Fibroblast of the aortic adventitia (primary cell): ENCODE measurements at regions not wholly inside any gene's neighbourhood (a gene's known extent, or its start where the extent isn't known, plus 50 kb on each side); places are given as distances from the start of the nearest gene placed in this dataset.

ENCODE experiments used
- DNase-seq: peaks from one replicate; pipeline ENCODE4 v3.0.0-alpha.2; 2010; ENCODE audit warnings: low read depth
- H3K4me3 ChIP-seq: 2 replicates; pipeline ENCODE4 v1.5.1; 2011; ENCODE audit warnings: low read depth, mild to moderate bottlenecking, control low read depth, low read length, moderate library complexity
- CTCF ChIP-seq: IDR thresholded peaks from 2 replicates; pipeline ENCODE4 v1.5.1; 2011; ENCODE audit warnings: mild to moderate bottlenecking, low read length, control low read depth, inconsistent platforms; ENCODE audit not compliant: insufficient read depth

- TF ChIP-seq CTCF, result no peak
- H3K4me3 ChIP-seq, result no peak overlapping the region
- no peak for DNase-seq
Observed at GRCh38 chrX:129058405-129058804, 464.9 kb downstream of the SMARCA1 start.

DNA sequence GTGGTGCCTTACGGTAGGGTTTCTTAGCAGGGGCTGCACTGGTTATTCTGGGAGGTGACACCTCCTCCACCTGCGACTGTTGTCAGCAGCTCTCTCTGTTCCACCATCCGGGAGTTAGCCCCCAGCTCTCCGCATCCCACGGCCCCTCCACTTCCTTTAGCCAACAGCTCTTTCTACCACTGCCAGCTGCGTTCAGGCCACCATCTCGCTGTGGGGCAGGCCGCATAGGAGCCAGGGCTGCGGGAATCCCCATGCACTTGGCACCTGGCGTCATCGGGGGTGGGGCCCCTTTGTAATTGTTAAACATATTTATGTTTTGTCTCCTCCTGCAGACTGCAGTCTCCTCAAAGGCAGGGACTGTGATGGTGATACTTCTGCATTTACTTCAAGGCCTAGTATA, 480.2 kb downstream of the SMARCA1 start:
- DNase-seq, result no peak
- no peak for TF ChIP-seq CTCF

GRCh38 chrX:129041319-129041718, 482.0 kb downstream of the SMARCA1 start:
- no peak for TF ChIP-seq CTCF
- H3K4me3 ChIP-seq, result no peak overlapping the region
- no peak for DNase-seq

More for the DNA sequence above, 480.2 kb downstream of the SMARCA1 start:
- H3K4me3 ChIP-seq, result no peak overlapping the region

- H3K4me3 ChIP-seq, result no peak overlapping the region
- no peak for TF ChIP-seq CTCF
- DNase-seq, result no peak
Observed at GRCh38 chrX:129040124-129040523, 483.2 kb downstream of the SMARCA1 start.

GRCh38 chrX:129039176-129039575, 484.1 kb downstream of the SMARCA1 start:
- no peak for DNase-seq
- no peak for TF ChIP-seq CTCF
- no peak overlapping the region for H3K4me3 ChIP-seq

DNA sequence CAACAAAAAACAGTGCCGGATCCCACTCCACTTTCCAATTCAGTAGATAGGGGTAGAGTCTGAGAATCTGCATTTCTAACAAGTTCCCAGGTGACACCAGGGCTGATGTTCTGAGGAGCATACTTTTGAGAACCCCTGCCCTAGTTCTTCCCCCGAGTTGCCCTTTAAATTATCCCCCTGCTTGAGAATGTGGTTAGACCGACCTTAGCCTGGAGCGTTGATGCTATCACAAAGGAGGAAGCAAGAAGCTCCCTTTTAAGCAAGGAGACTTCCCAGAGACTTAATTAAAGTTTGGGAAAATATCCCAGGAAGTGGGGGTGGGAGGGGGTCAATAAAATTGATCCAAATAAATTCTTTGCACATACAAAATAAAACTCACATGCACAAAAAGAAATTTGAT, 485.9 kb downstream of the SMARCA1 start:
- no peak for DNase-seq
- no peak overlapping the region for H3K4me3 ChIP-seq
- no peak for TF ChIP-seq CTCF

GRCh38 chrX:129035180-129035579, 488.1 kb downstream of the SMARCA1 start:
- no peak for TF ChIP-seq CTCF
- no peak overlapping the region for H3K4me3 ChIP-seq
- DNase-seq, result no peak
